Activated T-helper 17 cell treated with anti-CD3 and anti-CD28 coated beads, Interleukin-2, amount 50 U/mL, for 72 hours (primary cell): ENCODE measurements at regions not wholly inside any gene's neighbourhood (a gene's known extent, or its start where the extent isn't known, plus 50 kb on each side); places are given as distances from the start of the nearest gene placed in this dataset.
"Not testable (repeated sequence)": the region's sequence is repeated elsewhere in the genome, so short reads cannot be mapped to it uniquely, and the experiment has no call there.

ENCODE experiments used
- ATAC-seq: fragments of 150-1000 bp; cut with Tn5 transposase; replicated peaks from 2 replicates; pipeline ENCODE4 v1.10.0; 2021; ENCODE audit warnings: mild to moderate bottlenecking, moderate library complexity
- H3K27ac Mint-ChIP-seq: one replicate; pipeline ENCODE4 v1.8.0; 2022; ENCODE audit warnings: mixed read lengths
- H3K27me3 Mint-ChIP-seq: one replicate; pipeline ENCODE4 v1.8.0; 2022; ENCODE audit warnings: mixed read lengths
- H3K36me3 Mint-ChIP-seq: one replicate; pipeline ENCODE4 v1.8.0; 2022; ENCODE audit warnings: low read depth, mild to moderate bottlenecking, mixed read lengths
- H3K4me1 Mint-ChIP-seq: one replicate; pipeline ENCODE4 v1.8.0; 2022; ENCODE audit warnings: mixed read lengths
- H3K4me3 Mint-ChIP-seq: one replicate; pipeline ENCODE4 v1.8.0; 2022; ENCODE audit warnings: mild to moderate bottlenecking, mixed read lengths
- H3K9me3 Mint-ChIP-seq: one replicate; pipeline ENCODE4 v1.8.0; 2022; ENCODE audit warnings: mixed read lengths

- Mint-ChIP-seq H3K27ac (no peak overlapping the region), H3K27me3 (no peaks in the 10 kb centered on the region), H3K36me3 (no peaks in the 10 kb centered on the region), H3K4me3 (no peak overlapping the region), H3K4me1 (no peaks in the 10 kb centered on the region), H3K9me3 (peaks cover 21% of the 10 kb centered on the region)
- no peak for ATAC-seq
Observed at GRCh38 chr13:64088491-64088890, 2672.8 kb upstream of the PCDH20 start.

- no peaks in the 10 kb centered on the region for H3K27me3 Mint-ChIP-seq
- no peak overlapping the region for H3K27ac Mint-ChIP-seq
- no peaks in the 10 kb centered on the region for H3K4me1 Mint-ChIP-seq
- ATAC-seq = no peak
- H3K9me3 Mint-ChIP-seq = peaks cover 21% of the 10 kb centered on the region
- no peaks in the 10 kb centered on the region for H3K36me3 Mint-ChIP-seq
- H3K4me3 Mint-ChIP-seq = no peak overlapping the region
Observed at GRCh38 chr13:64087624-64088023, 2672.0 kb upstream of the PCDH20 start.

DNA sequence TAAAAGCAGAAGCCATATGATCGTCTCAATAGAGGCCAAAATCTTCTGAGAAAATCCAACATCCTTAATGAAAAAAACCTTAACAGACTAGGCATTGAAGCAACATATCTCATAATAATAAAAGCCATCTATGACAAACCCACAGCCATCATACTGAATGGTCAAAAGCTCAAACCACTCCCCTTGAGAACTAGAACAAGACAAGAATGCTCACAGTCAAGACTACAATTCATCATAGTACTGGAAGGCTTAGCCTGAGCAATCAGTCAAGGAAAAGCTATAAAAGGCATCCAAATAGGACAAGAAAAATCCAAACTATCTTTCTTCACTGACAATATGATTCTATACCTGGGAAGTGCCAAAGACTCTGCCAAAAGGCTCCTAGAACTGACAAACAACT is 2668.2 kb upstream of the PCDH20 start:
- Mint-ChIP-seq H3K27ac (no peak overlapping the region), H3K4me3 (no peak overlapping the region), H3K36me3 (no peaks in the 10 kb centered on the region), H3K4me1 (no peaks in the 10 kb centered on the region), H3K9me3 (peaks cover 19% of the 10 kb centered on the region), H3K27me3 (no peaks in the 10 kb centered on the region)
- no peak for ATAC-seq

GRCh38 chr13:64083396-64083795 is 2667.7 kb upstream of the PCDH20 start:
- H3K27me3 Mint-ChIP-seq = no peaks in the 10 kb centered on the region
- no peaks in the 10 kb centered on the region for H3K4me1 Mint-ChIP-seq
- H3K36me3 Mint-ChIP-seq = no peaks in the 10 kb centered on the region
- ATAC-seq = no peak
- no peak overlapping the region for H3K27ac Mint-ChIP-seq
- H3K4me3 Mint-ChIP-seq = no peak overlapping the region
- peaks cover 19% of the 10 kb centered on the region for H3K9me3 Mint-ChIP-seq

DNA sequence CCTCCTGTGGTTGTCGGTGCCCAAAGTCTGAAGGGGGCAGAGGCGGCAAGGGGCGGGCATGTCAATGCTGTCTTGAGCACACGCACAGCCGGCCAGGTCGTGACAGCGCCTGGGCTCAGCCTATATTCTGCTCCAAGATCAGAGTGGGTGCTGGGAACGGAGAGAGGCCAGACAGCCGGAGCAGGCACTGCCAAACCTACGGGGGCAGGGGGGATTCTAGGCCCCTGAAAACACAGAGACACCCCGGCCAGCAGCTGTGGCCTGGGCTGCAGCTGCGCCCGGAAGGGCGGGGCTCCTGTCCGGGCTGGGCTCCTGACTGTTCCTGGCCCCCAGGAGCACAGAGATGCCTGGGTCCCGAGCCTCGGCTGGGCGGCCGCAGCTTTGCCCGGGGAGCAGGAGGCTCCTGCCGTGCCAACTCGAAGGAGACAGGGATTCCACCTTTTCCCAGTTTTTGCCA is 2662.9 kb upstream of the PCDH20 start:
- no peak for ATAC-seq
- peaks cover 3% of the 10 kb centered on the region for H3K9me3 Mint-ChIP-seq
- no peaks in the 10 kb centered on the region for H3K27me3 Mint-ChIP-seq
- no peaks in the 10 kb centered on the region for H3K4me1 Mint-ChIP-seq
- no peak overlapping the region for H3K27ac Mint-ChIP-seq
- H3K36me3 Mint-ChIP-seq = no peaks in the 10 kb centered on the region
- H3K4me3 Mint-ChIP-seq = no peak overlapping the region

DNA sequence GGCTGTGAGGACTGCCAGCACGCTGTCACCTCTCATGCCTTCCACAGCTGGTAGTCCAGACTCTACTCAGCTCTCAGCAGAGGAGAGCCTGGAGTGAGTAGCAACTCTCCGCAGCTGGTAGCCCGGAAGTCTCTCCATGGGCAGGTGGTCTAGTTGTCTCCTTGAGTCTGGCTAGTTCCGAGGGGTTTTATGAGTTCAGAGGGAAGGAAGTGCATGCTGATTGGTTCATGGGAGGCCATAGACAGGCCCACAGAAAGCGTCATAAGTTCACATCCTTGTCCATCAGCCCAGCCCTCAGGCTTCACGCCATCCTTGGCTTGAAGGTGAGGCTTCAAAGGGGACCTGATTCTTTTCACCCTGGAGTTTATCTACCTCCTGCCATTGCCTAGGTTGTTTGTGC is 2662.4 kb upstream of the PCDH20 start:
- no peak overlapping the region for H3K4me3 Mint-ChIP-seq
- peaks cover 3% of the 10 kb centered on the region for H3K9me3 Mint-ChIP-seq
- H3K4me1 Mint-ChIP-seq = no peaks in the 10 kb centered on the region
- no peaks in the 10 kb centered on the region for H3K36me3 Mint-ChIP-seq
- H3K27ac Mint-ChIP-seq = no peak overlapping the region
- no peak for ATAC-seq
- no peaks in the 10 kb centered on the region for H3K27me3 Mint-ChIP-seq

DNA sequence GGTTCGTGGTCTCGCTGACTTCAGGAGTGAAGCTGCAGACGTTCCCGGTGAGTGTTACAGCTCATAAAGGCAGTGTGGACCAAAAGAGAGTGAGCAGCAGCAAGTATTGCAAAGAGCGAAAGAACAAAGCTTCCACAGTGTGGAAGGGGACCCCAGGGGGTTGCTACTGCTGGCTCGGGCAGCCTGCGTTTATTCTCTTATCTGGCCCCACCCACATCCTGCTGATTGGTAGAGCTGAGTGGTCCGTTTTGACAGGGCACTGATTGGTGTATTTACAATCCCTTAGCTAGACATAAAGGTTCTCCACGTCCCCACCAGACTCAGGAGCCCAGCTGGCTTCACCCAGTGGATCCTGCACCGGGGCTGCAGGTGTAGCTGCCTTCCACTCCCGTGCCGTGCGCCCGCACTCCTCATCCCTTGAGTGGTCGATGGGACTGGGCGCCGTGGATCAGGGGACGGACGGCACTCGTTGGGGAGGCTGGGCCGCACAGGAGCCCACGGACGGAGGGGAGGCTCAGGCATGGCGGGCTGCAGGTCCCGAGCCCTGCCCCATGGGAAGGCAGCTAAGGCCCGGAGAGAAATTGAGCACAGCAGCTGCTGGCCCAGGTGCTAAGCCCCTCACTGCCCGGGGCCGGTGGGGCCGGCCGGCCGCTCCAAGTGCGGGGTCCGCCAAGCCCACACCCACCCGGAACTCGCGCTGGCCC is 2661.6 kb upstream of the PCDH20 start:
- not testable (repeated sequence) for H3K27me3 Mint-ChIP-seq, H3K4me1 Mint-ChIP-seq, H3K4me3 Mint-ChIP-seq, H3K27ac Mint-ChIP-seq, H3K36me3 Mint-ChIP-seq, ATAC-seq, H3K9me3 Mint-ChIP-seq

DNA sequence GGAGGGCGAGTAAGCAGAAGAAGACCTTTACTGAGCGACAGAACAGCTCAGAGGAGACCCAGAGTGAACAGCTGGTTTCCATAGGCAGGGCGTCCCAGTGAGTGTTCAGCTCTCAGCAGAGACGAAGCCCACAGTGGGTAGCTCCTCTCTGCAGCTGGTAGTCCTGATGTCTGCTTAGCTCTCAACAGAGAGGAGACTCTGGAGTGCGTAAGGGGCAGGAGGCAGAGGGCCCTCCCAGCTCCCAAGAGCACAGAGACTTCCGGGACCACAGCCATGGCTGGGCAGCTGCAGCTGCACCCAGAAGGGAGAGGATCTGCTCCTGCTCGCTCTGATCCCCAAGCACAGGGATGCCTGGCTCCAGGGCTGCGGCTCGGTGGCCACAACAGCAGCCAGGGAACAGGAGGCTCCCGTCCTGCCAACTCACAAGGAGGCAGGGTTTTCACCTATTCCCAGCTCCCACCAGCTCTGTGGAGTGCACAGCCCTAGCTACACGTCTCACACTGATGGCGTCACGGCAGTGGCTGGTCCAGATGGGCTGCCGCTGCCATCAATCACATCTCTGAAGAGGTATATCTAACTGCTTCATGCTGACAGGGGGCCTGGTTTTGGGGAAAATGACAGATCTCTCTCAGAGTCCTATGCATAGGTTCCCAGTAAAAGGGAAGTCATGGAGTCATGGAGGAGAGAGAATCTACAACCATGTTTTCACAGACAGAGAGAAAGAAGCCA is 2660.1 kb upstream of the PCDH20 start:
- Mint-ChIP-seq H3K27ac (no peak overlapping the region), H3K36me3 (no peaks in the 10 kb centered on the region), H3K9me3 (peaks cover 5% of the 10 kb centered on the region), H3K27me3 (no peaks in the 10 kb centered on the region), H3K4me3 (no peak overlapping the region), H3K4me1 (no peaks in the 10 kb centered on the region)
- no peak for ATAC-seq

DNA sequence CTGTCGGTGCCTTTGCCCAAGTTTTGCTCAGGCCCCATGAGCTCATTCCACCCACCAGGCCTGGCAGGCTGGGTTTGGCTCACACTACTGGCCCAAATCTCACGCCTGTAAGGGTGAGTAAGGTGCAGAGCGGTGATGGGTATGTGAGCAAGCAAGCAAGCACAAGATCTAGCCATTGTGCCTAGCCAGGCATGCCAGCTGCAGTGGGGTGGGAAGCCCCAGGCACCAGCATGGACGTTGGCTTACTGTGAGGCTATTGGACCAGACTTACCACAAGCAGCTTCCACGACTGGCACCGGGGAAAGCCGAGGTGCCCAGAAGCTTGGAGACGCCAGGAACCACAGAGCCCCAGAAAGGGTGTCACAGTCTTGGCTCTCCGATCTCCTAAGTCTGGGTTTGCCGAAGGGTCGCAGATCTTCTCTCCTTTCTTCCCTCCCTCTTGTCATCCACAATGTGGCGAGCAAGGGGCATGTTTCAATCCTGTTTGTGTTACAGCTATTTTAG is 2659.4 kb upstream of the PCDH20 start:
- Mint-ChIP-seq H3K27me3 (no peaks in the 10 kb centered on the region), H3K27ac (no peak overlapping the region), H3K9me3 (peaks cover 5% of the 10 kb centered on the region), H3K4me1 (no peaks in the 10 kb centered on the region), H3K36me3 (no peaks in the 10 kb centered on the region), H3K4me3 (no peak overlapping the region)
- no peak for ATAC-seq

GRCh38 chr13:64073203-64073602 is 2657.6 kb upstream of the PCDH20 start:
- ATAC-seq = no peak
- Mint-ChIP-seq H3K9me3 (peaks cover 5% of the 10 kb centered on the region), H3K4me1 (no peaks in the 10 kb centered on the region), H3K36me3 (no peaks in the 10 kb centered on the region), H3K27me3 (no peaks in the 10 kb centered on the region), H3K4me3 (no peak overlapping the region), H3K27ac (no peak overlapping the region)

- Mint-ChIP-seq H3K27ac (no peak overlapping the region), H3K36me3 (no peaks in the 10 kb centered on the region), H3K9me3 (peaks cover 5% of the 10 kb centered on the region)
Observed at GRCh38 chr13:64071352-64071751, 2655.7 kb upstream of the PCDH20 start.

DNA sequence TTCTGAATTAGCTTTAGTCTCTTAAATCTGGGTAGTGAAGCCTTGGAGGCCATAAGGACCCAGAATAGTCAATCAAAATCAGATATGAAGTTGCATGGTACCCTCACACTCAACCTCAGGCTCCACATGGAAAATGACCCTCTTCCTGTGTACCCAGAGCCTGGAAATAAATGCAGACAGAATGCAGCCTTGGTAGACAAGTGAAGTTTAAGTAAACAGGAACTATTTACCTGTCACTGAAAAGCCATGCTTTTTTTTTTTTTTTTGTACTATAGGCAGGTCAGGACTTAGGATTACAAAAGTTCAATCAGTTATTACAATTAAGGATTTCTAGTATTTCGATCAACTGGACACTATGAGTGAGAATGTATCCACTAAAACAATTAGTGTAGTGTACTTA is 2654.2 kb upstream of the PCDH20 start:
- no peaks in the 10 kb centered on the region for H3K4me1 Mint-ChIP-seq
- no peak for ATAC-seq
- no peak overlapping the region for H3K4me3 Mint-ChIP-seq
- H3K9me3 Mint-ChIP-seq = peaks cover 5% of the 10 kb centered on the region
- no peaks in the 10 kb centered on the region for H3K36me3 Mint-ChIP-seq
- no peaks in the 10 kb centered on the region for H3K27me3 Mint-ChIP-seq
- H3K27ac Mint-ChIP-seq = no peak overlapping the region

More at GRCh38 chr13:64071352-64071751, 2655.7 kb upstream of the PCDH20 start:
- Mint-ChIP-seq H3K4me3 (no peak overlapping the region), H3K4me1 (no peaks in the 10 kb centered on the region), H3K27me3 (no peaks in the 10 kb centered on the region)
- ATAC-seq = no peak

DNA sequence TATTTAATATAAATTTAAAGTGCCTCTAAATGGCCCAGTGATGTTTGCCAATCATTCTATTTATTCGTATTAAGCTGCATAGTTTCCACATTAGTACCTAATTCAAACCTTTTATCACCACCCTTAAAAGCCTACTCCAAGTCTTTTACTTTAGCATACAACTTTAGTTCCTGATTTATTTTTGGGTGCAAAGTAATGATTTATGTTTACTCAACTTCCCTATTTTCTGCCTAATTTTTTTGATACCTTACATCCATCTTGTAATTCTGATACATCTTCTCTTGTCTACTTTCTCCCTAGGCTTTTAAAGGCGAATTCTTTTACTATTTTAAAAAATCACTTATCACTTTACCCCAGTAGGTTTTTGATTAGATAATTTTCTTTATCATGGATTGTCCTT is 2651.1 kb upstream of the PCDH20 start:
- H3K9me3 Mint-ChIP-seq = peaks cover 5% of the 10 kb centered on the region
- no peaks in the 10 kb centered on the region for H3K27me3 Mint-ChIP-seq
- no peak for ATAC-seq

DNA sequence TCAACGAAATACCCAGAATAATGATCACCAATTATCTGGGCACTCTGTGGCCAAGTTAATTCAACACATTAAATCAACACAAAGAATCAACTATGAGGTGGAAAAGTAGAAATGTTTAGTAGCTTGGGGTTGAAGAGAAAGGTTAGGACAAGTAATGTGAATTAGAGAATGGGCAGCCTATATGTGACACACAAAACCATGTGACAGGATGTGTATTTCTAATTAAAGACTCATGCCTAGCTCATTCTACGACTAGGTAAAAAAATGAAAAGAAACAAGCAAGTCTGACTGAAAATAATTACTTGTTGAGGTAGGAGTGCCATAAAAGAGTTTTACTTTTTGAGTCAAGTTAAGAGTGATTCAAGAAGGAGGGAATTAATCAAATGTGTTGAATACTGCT is 2646.0 kb upstream of the PCDH20 start:
- H3K36me3 Mint-ChIP-seq = no peaks in the 10 kb centered on the region
- ATAC-seq = no peak
- H3K27ac Mint-ChIP-seq = no peak overlapping the region
- no peaks in the 10 kb centered on the region for H3K4me1 Mint-ChIP-seq
- H3K4me3 Mint-ChIP-seq = no peak overlapping the region
- H3K9me3 Mint-ChIP-seq = peaks cover 6% of the 10 kb centered on the region
- no peaks in the 10 kb centered on the region for H3K27me3 Mint-ChIP-seq

More for the DNA sequence above, 2651.1 kb upstream of the PCDH20 start:
- no peaks in the 10 kb centered on the region for H3K4me1 Mint-ChIP-seq
- no peak overlapping the region for H3K4me3 Mint-ChIP-seq
- no peak overlapping the region for H3K27ac Mint-ChIP-seq
- H3K36me3 Mint-ChIP-seq = no peaks in the 10 kb centered on the region

- H3K27me3 Mint-ChIP-seq = no peaks in the 10 kb centered on the region
- H3K4me3 Mint-ChIP-seq = no peak overlapping the region
- no peak for ATAC-seq
- no peaks in the 10 kb centered on the region for H3K4me1 Mint-ChIP-seq
- H3K9me3 Mint-ChIP-seq = peaks cover 6% of the 10 kb centered on the region
- H3K36me3 Mint-ChIP-seq = no peaks in the 10 kb centered on the region
- no peak overlapping the region for H3K27ac Mint-ChIP-seq
Observed at GRCh38 chr13:64057372-64058020, 2641.8 kb upstream of the PCDH20 start.
